HepG2 (cell line): ENCODE measurements at regions not wholly inside any gene's neighbourhood (a gene's known extent, or its start where the extent isn't known, plus 50 kb on each side); places are given as distances from the start of the nearest gene placed in this dataset.
"Not testable (repeated sequence)": the region's sequence is repeated elsewhere in the genome, so short reads cannot be mapped to it uniquely, and the experiment has no call there.

Source experiments
- CTCF ChIP-seq: sonication (generic); formaldehyde crosslinking; IDR thresholded peaks from 2 replicates; pipeline ENCODE4 v1.5.0; 2020; ENCODE audit warnings: mild to moderate bottlenecking, missing genetic modification reagents, moderate library complexity
- EHMT2 ChIP-seq: fragments of 200-600 bp; sonication (generic); IDR thresholded peaks from 2 replicates; pipeline ENCODE4 v1.7.0; 2017; ENCODE audit warnings: antibody characterized with exemption, low read depth, low read length, borderline replicate concordance
- EP300 ChIP-seq, 3 experiments: sonication (generic) in 1 of 3; formaldehyde crosslinking in 1 of 3; IDR thresholded peaks; 2 replicates each; pipeline versions ENCODE4 v1.5.1 to v1.6.1; 2011 to 2020; ENCODE audit warnings: low read depth in 2 of 3, low read length in 2 of 3, borderline replicate concordance in 1 of 3, improper control_type of control experiment in 1 of 3, mild to moderate bottlenecking in 1 of 3, missing genetic modification reagents in 1 of 3, moderate library complexity in 1 of 3
- EZH2 ChIP-seq: conservative IDR thresholded peaks from 2 replicates; pipeline ENCODE4 v1.6.1; 2012; ENCODE audit warnings: mild to moderate bottlenecking, low read depth, low read length, moderate library complexity
- KAT7 ChIP-seq: IDR thresholded peaks from 2 replicates; pipeline ENCODE4 v1.6.1; 2018; ENCODE audit warnings: borderline replicate concordance, missing compliant biosample characterization
- KLF6 ChIP-seq: IDR thresholded peaks from 2 replicates; pipeline ENCODE4 v1.8.0; 2016; ENCODE audit warnings: missing biosample characterization, missing genetic modification reagents
- MXI1 ChIP-seq: IDR thresholded peaks from 3 replicates; pipeline ENCODE4 v1.6.1; 2012; ENCODE audit warnings: low read depth, low read length, inconsistent platforms, borderline replicate concordance
- NR2F6 ChIP-seq, 2 experiments: IDR thresholded peaks; 2 replicates each; pipeline ENCODE4 v1.6.1; 2016; ENCODE audit warnings: antibody characterized with exemption in 1 of 2, mild to moderate bottlenecking in 1 of 2
- REST ChIP-seq, 2 experiments: IDR thresholded peaks; 2 replicates each; pipeline ENCODE4 v1.6.1; 2011 to 2012; ENCODE audit warnings: low read length in 2 of 2, borderline replicate concordance in 1 of 2, low read depth in 1 of 2, mild to moderate bottlenecking in 1 of 2, moderate library complexity in 1 of 2
- WIZ ChIP-seq: sonication (generic); formaldehyde crosslinking; IDR thresholded peaks from 2 replicates; pipeline ENCODE4 v1.5.1; 2020; ENCODE audit warnings: mild to moderate bottlenecking, missing genetic modification reagents
- ZFX ChIP-seq: sonication (generic); formaldehyde crosslinking; IDR thresholded peaks from 2 replicates; pipeline ENCODE4 v1.4.0; 2020; ENCODE audit warnings: mild to moderate bottlenecking, low read depth, missing genetic modification reagents, moderate library complexity
- ZNF205 ChIP-seq: IDR thresholded peaks from 2 replicates; pipeline ENCODE4 v1.6.1; 2018; ENCODE audit warnings: missing biosample characterization, missing genetic modification reagents
- ZNF513 ChIP-seq: sonication (generic); formaldehyde crosslinking; conservative IDR thresholded peaks from 2 replicates; pipeline ENCODE4 v1.5.0; 2020; ENCODE audit warnings: missing genetic modification reagents

GRCh38 chr9:66791092-66791750 lies 109.3 kb upstream of the ZNF658 start:
- TF ChIP-seq REST (IDR thresholded peaks at IDR 0.05; ENCODE audit: borderline replicate concordance in 1 of 2, low read depth in 1 of 2, low read length in 2 of 2); WIZ (CRISPR knock-in tag); ZNF513; NR2F6 (IDR thresholded peaks at IDR 0.05); NR2F6 (CRISPR knock-in tag; IDR thresholded peaks at IDR 0.05); EP300 (IDR thresholded peaks at IDR 0.05; ENCODE audit: low read depth in 2 of 2, low read length in 2 of 2); EP300 (CRISPR knock-in tag; IDR thresholded peaks at IDR 0.05; ENCODE audit: borderline replicate concordance); CTCF (CRISPR knock-in tag); KLF6 (CRISPR knock-in tag); ZNF205 (CRISPR knock-in tag); EZH2; KAT7; MXI1; EHMT2; ZFX (CRISPR knock-in tag): not testable (repeated sequence)
